DND-41 (cell line): ENCODE measurements at regions not wholly inside any gene's neighbourhood (a gene's known extent, or its start where the extent isn't known, plus 50 kb on each side); places are given as distances from the start of the nearest gene placed in this dataset.

ENCODE experiments used
- EZH2 ChIP-seq: IDR thresholded peaks from 3 replicates; pipeline ENCODE4 v1.6.1; 2012; ENCODE audit warnings: borderline replicate concordance, low read depth, mild to moderate bottlenecking, moderate library complexity, low read length, inconsistent platforms; ENCODE audit not compliant: severe bottlenecking
- TF ChIP-seq, protein P1 (sequence below): IDR thresholded peaks from 2 replicates; pipeline ENCODE4 v1.5.1; 2012; ENCODE audit warnings: borderline replicate concordance, low read length, moderate library complexity, mild to moderate bottlenecking; ENCODE audit not compliant: poor library complexity, severe bottlenecking; ENCODE audit errors: extremely low read depth

DNA sequence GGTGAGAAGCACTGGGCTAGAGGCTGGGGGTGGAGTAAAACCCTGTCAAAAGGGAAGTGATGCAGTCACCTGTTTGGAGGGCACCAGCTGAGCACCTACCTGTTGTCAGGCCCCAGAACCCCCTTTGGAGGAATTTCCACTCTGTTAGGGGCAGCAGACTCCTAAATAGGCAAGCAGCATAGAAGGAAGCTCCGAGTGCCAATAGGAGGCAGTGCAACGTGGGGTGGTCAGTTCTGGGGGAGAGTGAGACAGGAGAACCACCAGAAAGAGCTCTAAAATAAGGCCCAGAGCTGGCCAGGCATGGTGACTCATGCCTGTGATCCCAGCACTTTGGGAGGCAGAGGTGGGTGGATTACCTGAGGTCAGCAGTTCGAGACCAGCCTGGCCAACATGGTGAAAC lies 203.7 kb upstream of the ZC3H12A start:
- no peak for TF ChIP-seq EZH2
- TF ChIP-seq, protein P1, sequence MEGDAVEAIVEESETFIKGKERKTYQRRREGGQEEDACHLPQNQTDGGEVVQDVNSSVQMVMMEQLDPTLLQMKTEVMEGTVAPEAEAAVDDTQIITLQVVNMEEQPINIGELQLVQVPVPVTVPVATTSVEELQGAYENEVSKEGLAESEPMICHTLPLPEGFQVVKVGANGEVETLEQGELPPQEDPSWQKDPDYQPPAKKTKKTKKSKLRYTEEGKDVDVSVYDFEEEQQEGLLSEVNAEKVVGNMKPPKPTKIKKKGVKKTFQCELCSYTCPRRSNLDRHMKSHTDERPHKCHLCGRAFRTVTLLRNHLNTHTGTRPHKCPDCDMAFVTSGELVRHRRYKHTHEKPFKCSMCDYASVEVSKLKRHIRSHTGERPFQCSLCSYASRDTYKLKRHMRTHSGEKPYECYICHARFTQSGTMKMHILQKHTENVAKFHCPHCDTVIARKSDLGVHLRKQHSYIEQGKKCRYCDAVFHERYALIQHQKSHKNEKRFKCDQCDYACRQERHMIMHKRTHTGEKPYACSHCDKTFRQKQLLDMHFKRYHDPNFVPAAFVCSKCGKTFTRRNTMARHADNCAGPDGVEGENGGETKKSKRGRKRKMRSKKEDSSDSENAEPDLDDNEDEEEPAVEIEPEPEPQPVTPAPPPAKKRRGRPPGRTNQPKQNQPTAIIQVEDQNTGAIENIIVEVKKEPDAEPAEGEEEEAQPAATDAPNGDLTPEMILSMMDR = no peak
